HG03060 (cell line): ENCODE measurements at regions not wholly inside any gene's neighbourhood (a gene's known extent, or its start where the extent isn't known, plus 50 kb on each side); places are given as distances from the start of the nearest gene placed in this dataset.
"Not testable (repeated sequence)": the region's sequence is repeated elsewhere in the genome, so short reads cannot be mapped to it uniquely, and the experiment has no call there.

Experiments
- ATAC-seq: cut with Tn5 transposase; IDR thresholded peaks from one replicate; pipeline ENCODE4 v1.9.1; 2021; ENCODE audit warnings: low read depth, moderate number of reproducible peaks; ENCODE audit not compliant: unreplicated experiment

DNA sequence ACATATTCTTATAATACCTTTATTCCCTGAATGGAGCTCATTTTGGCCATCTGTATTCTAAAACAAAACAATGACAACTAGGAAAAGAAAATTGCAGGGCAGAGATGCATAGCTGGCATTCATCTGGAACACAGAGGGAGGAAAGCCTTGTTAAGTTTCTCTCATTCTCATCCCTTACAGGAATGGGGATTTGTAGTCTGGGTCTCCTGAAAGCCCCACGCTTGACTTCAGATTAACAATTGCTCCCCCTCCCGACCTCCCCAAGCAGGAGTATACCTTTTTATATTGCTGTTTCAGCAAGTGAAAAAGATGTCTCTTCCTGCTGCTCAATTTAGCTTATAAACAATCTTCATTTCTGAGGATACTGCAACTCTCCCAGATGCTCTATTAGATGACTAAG is 812.1 kb downstream of the EFNA5 start:
- ATAC-seq: no peak

DNA sequence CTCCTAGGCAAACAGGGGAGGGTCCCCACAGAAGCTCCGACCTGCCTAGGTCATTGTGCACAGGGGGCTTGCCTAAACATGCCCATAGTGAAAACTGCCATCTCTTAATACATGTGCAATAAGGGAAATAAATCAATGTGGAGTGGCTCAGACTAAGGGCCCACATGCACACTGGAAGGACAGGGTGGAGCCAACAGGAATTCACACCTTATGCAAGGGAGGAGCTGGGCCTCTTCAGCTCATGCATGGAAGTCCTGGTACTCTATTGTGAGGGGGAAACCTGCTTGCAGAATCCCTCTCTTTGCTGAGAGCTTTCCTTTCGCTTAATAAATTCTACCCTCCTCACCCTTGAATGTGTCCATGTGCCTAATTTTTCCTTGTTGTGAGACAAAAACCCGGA is 815.8 kb downstream of the EFNA5 start:
- ATAC-seq: no peak

DNA sequence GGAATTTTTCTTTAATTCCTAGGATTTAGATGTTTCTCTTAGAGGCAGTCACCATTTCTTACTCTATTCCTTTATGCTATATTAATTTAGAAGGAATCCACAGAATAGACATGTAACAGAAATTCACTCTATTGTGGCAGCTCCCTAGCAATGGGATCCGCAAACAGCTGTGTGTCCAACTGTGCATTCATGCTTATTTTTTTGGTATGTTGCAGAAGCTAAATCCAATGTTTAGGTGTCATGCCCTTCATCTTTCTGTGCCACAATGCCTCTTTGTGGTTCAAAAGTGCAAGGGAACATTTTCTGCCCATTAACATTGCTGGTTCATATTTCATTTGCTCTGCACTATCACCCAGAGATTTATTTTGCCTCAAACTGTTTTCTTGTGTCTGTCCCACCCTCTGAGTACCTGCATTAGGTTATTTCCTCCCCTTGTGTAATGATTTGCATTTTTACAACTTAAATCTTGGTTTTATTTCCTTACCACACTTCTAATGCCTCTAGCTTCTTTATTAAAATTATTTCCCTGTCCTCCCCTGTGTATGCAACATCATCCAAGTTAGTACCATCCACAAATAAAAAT is 816.5 kb downstream of the EFNA5 start:
- no peak for ATAC-seq

DNA sequence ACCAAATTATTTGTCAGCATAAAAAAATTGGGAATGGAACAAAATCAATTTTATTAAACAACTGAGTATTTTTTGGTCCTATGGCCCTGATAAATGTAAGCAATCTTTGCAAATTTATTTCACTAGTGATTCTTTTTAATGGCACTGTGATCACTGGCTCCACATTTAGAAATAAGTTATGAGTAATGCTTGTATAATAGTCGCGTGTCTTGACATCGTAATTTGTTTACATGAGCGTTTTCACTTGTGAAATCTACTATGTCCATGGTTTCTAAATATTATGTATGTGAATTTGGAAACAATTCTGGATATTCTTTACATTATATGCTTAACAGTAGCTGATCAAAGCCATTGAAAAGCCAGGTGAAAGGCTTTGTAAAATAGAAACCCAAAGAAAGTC is 817.5 kb downstream of the EFNA5 start:
- no peak for ATAC-seq

DNA sequence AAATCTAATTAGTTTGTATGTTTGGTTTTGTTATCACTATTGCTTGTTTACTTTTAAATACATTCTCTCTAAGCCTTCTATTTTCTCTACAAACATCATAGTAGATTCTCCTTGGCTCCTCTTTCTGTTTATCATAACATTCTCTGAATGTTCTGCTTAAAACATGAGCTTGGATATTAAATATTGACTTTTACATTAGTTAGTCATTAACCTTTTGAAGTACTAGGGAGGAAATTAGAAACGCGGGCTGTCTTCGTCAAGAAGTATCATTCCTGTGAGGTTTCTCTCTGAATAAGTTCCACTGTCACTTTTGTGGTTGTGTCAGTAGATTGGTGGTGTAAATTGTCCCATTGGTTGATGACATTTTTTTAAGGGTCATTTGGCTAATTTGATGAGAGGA is 821.5 kb downstream of the EFNA5 start:
- no peak for ATAC-seq

DNA sequence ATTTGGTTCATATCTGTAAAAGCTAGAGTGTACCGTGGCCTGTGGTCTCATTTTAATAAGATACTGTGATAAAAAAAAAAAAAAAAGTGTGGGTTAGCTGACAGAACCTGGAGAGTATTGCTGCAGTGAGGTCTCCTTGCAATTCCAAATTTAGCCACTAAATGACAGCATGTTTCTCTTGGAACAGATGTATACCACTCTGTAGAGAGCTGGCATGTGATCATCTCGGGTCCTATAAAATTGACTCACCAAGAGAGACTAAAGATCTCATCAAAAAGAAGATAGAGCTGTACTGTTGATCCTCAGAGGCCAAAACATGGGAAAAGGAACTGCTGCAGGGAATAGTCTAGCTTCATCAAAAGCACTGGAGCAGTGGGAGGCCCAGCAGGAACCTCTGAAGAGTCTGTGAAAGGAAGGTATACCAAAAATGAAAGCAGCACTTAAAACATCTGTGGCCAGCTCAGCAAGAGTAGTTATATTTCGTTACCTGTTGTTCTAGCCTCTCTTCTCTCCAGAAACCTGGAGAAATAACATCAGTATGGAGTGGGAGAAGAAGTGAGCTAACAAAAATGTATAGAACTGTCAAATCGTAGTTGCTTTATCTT is 826.8 kb downstream of the EFNA5 start:
- ATAC-seq: peak; percentile 47

DNA sequence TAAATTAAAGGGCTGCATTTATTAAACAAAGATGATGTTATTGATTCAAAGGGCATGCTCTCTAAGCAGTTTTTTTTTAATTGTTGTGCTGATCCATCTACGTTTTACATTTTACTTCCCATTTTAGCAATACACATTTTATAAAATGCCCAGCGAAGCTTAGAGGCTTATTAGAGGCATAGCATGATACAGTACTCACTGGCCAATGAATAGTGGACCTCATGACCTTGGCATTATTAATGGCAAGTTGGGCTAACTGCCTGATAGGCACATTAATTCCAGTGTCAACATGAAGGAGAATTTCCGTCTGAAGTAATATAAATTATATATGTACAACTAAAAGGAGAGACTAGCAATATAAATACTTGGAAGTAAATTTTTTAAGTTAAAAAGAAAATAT is 837.2 kb downstream of the EFNA5 start:
- no peak for ATAC-seq

DNA sequence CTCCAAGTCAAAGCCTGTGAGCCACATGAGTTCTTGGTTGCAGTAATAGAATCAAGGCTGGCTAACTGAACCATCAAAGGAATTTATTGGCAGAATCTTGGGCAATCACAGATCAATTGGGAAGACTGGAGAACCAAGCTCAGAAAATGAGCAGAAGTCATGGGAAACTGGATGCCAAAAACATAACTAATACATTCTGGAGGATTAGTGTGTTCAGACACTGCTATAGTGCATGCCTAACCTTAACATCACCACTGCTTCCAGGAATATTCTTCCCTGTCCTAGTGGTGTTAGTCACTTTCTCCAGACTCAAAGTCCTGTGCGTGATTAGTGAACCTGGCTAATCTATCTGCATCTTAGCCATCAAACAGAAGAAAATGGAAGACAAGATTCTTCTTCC is 843.7 kb downstream of the EFNA5 start:
- no peak for ATAC-seq

DNA sequence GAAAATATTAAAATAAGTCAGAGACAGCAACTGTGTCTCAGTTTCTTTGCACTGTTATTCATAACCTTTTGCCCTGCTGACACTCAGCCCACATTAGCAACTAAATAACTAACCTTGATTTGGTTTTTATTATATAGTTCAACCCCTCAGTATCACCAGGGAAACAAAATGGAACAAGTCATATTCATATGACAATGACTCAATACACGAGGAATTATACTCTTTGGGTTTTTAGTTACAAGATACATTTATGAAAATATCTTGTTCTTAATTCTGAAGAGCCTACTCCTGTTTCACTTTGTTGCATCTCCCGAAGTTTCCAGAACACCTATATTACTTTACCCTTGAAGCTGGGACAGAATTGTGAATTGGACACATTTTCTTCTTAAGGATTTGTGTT is 845.4 kb downstream of the EFNA5 start:
- no peak for ATAC-seq

DNA sequence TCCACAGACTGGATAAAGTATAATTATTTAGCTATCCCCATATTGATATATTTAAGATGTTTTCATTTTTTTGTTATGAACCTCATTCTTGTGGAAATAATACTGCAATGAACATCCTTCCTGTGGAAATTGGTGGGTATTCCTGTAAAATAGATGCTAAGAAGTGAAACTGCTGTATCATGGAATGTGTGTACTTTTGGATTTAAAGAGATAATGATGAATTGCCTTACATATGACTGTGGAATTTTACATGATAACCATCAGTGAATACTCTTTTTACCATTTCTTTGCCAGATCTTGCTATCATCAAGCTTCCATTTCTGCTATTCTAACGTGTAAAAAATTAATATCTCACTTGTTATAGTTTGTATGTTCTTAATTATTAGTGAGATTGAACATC is 847.9 kb downstream of the EFNA5 start:
- ATAC-seq: no peak

DNA sequence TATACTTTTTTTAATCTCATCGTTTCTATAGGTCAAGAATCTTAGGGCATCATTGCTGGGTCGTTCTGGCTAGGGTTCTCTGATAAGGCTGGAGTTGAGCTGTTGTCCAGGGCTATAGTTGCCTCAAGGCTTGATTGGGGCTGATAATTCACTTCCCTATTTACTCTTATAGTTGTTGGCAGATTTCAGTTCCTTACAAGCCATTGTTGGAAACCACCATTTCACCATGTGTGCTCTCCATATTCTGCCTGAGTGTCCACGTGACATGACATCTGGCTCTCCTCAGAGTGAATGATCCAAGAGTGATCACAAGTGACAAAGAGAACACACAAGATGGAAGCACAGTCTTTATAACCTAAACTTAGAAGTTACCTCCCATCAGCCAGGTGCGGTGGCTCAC is 852.2 kb downstream of the EFNA5 start:
- no peak for ATAC-seq

DNA sequence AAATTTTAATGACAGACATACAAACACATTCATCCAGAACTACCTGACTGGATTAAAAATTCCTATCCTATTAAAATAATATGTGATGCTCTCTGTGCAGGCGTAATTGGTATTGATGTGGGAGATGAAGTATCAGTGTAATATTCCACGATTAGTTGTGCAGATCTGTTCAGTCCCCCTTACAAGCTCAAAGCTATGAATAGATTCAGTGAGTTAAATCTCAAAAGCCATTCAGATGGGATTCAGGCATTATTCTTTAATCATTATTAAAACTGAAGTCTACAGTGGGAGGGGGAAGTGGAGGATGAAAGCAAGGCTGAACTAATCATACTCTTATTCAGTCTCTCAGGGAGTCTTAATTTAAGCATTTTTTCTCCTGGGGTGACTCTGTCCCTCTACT is 855.8 kb downstream of the EFNA5 start:
- ATAC-seq: no peak

DNA sequence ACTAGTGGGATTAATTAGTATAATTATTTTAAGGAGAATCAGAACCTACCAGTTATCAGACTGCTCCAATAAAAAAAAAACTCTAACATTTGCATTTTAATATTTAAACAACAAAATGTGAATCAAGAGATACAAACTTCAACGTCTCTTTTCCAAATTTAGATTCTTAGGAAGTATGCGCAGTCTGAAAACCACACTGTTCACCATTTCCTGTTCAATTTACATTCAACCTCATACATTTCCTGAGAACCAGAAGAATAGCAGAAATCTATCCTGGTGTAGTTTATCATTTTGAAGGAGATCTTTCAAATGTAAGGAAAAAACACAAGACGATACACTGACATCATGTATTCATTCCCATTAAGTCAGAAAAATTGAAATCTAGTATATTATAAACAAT is 869.2 kb downstream of the EFNA5 start:
- ATAC-seq: no peak

DNA sequence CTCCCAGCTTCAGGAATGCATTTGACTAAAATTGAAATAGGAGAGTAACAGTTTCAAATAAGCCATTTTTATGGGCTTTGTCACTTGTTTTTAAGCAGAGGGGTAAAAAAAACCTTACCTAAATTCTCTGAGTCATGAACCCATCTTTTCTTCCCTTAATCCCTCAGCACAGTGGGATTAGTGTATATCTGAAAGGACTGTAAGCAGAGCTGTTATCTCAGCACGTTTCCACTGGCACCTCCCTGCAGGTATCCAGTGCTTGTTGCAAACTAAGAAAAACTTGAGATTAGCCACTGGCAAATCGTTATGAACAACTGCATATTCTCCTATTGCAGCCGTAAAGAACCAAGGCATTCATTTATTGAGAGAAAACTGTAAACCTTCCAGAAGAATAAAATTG is 872.7 kb downstream of the EFNA5 start:
- ATAC-seq: no peak

DNA sequence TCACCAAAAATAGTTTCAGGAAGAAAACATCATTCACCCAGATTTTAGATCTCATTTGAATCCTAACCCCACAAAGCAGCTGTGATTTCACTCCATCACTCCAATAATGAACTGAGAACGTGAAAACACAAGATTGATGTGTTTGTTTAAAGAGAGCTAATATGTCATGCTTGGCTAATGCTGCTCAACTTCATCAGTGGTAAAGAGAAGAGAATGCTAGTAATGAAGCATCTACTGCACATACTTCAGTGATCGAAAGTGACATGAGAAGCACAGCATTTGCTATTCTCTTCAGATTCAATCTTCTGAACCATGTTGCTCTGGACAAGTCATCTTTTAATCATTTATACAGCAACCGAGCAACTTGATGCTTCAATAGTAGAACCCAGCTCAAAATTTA is 874.7 kb downstream of the EFNA5 start:
- no peak for ATAC-seq

DNA sequence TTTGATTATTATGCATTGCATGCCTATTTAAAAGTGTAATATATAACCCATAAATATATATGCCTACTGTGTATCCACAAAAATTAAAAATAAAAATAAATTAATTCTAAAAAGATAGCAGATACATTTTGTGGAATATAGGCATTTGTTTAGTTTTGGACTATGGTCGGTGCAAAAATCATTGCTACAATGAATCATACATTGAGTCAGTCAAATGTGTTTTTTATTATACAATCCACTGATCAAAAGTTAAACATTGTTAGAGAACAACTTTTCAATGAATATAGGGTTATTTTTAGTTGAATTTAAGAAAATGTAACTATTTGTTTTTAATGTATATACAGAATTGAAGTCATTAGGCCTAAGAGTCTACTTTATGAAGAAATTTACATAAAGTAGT is 885.9 kb downstream of the EFNA5 start:
- ATAC-seq: no peak

DNA sequence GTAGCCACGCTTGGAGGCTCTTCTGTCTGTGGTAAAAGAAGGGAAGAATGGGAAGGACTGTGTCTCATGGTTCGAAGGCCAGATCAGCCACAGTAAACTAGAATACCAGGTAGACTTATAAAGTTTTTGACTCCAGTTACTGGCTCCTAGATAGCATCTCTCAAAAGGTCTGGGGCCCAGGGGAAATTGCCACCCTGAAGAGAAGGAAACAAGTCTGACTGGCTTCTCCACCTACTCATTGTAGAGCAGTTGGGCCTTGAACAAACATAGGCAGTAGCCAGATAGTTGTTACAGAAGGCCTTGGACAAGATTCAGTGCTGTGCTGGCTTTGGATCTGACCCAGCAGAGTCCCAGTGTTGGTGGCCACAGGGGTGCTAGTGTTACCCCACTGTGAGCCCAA is 890.4 kb downstream of the EFNA5 start:
- ATAC-seq: no peak

DNA sequence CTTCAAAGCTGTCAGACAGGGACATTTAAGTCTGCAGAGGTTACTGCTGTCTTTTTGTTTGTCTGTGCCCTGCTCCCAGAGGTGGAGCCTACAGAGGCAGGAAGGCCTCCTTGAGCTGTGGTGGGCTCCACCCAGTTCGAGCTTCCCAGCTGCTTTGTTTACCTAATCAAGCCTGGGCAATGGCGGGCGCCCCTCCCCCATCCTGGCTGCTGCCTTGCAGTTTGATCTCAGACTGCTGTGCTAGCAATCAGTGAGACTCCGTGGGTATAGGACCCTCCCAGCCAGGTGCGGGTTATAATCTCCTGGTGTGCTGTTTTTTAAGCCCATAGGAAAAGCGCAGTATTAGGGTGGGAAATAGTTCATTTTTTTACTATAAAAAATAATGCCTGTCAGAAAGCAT is 894.2 kb downstream of the EFNA5 start:
- not testable (repeated sequence) for ATAC-seq

DNA sequence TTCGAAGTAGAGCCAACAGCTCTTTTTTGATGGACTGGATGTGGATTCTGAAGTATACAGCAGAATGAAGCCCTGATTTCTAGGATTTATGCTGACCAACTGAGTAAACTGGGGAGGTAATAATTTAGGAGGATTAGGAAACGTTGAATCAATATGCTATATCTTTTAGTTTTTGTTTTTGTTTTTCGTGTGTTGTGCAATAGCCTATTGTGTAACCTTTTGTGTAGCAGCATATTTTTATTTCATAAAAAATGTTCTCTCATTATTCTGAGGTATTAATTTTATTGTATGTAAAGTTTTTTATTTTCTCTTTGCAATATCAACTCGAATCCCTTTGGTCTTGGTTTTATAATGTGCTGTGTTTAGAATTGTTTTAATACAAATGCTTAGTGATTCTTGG is 902.3 kb downstream of the EFNA5 start:
- ATAC-seq: no peak

DNA sequence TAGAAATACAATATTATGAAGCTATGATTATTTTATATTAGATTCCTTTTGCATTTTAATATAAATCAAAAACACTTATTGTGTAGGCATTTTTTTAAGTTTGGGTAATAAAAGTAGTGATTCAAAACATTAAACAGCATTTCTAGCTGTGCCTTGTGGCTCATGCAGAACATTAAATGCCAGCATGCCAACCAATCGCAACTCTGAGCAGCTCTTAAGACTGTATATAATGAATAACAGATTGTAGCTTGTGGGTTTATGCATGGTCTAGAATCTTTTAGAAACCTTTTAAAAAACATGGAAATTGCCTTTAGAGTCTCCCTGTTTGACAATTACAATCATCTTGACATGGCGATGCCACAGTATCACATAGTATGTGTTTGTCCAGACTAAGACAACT is 903.8 kb downstream of the EFNA5 start:
- no peak for ATAC-seq

DNA sequence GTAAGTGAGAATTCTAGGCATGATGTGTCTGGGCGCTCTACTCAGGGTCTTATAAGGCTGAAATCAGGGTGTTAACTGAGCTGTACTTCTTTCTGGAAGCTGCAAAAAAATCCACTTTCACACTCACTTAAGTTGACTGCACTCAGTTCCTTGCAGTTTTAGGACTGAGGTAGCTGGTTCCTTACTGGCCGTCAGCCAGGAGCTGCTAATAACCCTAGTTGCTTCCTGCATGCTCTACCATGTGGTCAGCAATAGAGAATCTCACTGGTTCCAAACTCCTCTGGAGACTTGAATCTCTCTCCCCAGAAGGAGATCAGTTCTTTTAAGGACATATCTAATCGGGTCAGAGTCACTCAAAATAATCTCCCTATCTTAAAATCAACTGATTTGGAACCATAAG is 911.2 kb downstream of the EFNA5 start:
- no peak for ATAC-seq

DNA sequence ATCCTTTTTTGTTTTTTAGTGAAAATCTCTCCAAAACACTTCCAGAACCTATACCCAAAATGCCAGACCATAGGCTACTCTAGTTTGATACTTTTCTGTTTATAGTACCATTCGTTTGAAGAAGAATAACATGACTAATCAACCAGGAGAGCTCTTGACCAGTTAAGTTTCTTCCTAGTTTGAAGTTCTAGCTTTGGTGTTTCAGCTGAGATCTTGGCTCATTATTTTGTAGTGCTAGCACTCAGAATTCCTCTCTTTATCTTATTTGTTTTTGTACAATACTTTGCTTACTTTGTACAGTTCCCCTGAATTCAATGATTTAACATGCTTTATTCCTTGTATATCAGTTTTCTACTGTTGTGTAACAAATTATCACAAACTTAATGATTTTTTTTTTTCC is 911.6 kb downstream of the EFNA5 start:
- no peak for ATAC-seq

DNA sequence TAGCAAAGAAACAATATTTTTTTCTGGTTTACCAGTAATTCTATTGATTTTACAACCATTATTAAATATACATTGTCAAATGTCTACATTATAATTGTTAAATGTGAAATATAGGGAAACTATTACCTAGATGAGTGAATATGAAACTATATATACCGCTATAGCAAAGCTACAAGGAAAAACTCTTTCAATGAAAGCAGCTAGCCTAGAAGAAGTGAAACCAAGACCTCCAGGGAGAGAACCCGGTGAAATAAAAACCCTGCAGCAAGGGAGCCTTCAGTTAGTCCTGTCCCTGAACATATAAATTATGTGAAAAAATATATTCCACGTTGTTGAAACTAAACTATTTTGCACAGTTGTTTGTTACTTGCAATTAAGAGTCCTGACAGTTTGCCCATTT is 913.1 kb downstream of the EFNA5 start:
- no peak for ATAC-seq
